Fibroblast of the aortic adventitia (primary cell): ENCODE measurements at regions not wholly inside any gene's neighbourhood (a gene's known extent, or its start where the extent isn't known, plus 50 kb on each side); places are given as distances from the start of the nearest gene placed in this dataset.
"Not testable (repeated sequence)": the region's sequence is repeated elsewhere in the genome, so short reads cannot be mapped to it uniquely, and the experiment has no call there.

Experiments
- DNase-seq: peaks from one replicate; pipeline ENCODE4 v3.0.0-alpha.2; 2010; ENCODE audit warnings: low read depth
- H3K4me3 ChIP-seq: 2 replicates; pipeline ENCODE4 v1.5.1; 2011; ENCODE audit warnings: low read depth, mild to moderate bottlenecking, control low read depth, low read length, moderate library complexity
- CTCF ChIP-seq: IDR thresholded peaks from 2 replicates; pipeline ENCODE4 v1.5.1; 2011; ENCODE audit warnings: mild to moderate bottlenecking, low read length, control low read depth, inconsistent platforms; ENCODE audit not compliant: insufficient read depth

GRCh38 chr21:31586118-31586517 lies 73.4 kb upstream of the SOD1 start:
- no peak for DNase-seq
- TF ChIP-seq CTCF, result no peak
- no peak overlapping the region for H3K4me3 ChIP-seq

- DNase-seq, result not testable (repeated sequence)
Observed at GRCh38 chr21:31583937-31584336, 75.6 kb upstream of the SOD1 start.

GRCh38 chr21:31583498-31583897 lies 76.0 kb upstream of the SOD1 start:
- no peak overlapping the region for H3K4me3 ChIP-seq
- TF ChIP-seq CTCF, result no peak
- DNase-seq, result no peak

More at GRCh38 chr21:31583937-31584336, 75.6 kb upstream of the SOD1 start:
- not testable (repeated sequence) for H3K4me3 ChIP-seq

GRCh38 chr21:31580866-31581276 lies 78.6 kb upstream of the SOD1 start:
- TF ChIP-seq CTCF, result peak; percentile 91
- peak; percentile 78 for DNase-seq
- no peak overlapping the region for H3K4me3 ChIP-seq

- no peak overlapping the region for H3K4me3 ChIP-seq
- TF ChIP-seq CTCF, result no peak
- DNase-seq, result no peak
Observed at GRCh38 chr21:31577271-31577670, 82.2 kb upstream of the SOD1 start.

- H3K4me3 ChIP-seq, result no peak overlapping the region
- no peak for TF ChIP-seq CTCF
- no peak for DNase-seq
Observed at GRCh38 chr21:31576428-31576827, 83.1 kb upstream of the SOD1 start.

GRCh38 chr21:31573217-31573616 lies 86.3 kb upstream of the SOD1 start:
- no peak for DNase-seq
- TF ChIP-seq CTCF, result no peak
- H3K4me3 ChIP-seq, result no peak overlapping the region
